SK-N-SH (cell line): ENCODE measurements at regions not wholly inside any gene's neighbourhood (a gene's known extent, or its start where the extent isn't known, plus 50 kb on each side); places are given as distances from the start of the nearest gene placed in this dataset.

Source experiments
- CTCF ChIA-PET: fragments of 300-600, 350-600 bp; formaldehyde crosslinking; extraction: SDS; loops from one replicate; lab custom pipeline; 2021; lab: Yijun Ruan, JAX
- POLR2A ChIA-PET: fragments of 350-600 bp; sonication (Branson Sonifier 250); formaldehyde crosslinking; extraction: SDS; loops from one replicate; lab custom pipeline; 2020; ENCODE audit warnings: antibody characterized with exemption, inconsistent platforms; lab: Yijun Ruan, JAX
- DNase-seq: peaks from one replicate; pipeline ENCODE4 v3.0.0; 2012
- H2AFZ ChIP-seq: fragments of 200-600 bp; sonication (generic); 2 replicates; pipeline ENCODE4 v1.8.1; 2016; ENCODE audit warnings: antibody characterized with exemption, mild to moderate bottlenecking, low read depth
- H3F3A ChIP-seq: fragments of 200-600 bp; sonication (generic); replicated peaks from 2 replicates; pipeline ENCODE3; 2016; ENCODE audit warnings: antibody characterized with exemption, mild to moderate bottlenecking; ENCODE audit not compliant: insufficient read depth
- H3K27ac ChIP-seq, 2 experiments: fragments of 200-500 bp in 1 of 2; fragments of 200-600 bp in 1 of 2; sonication (Bioruptor generic) in 1 of 2; sonication (generic), shearing (Covaris generic) in 1 of 2; 2 replicates each; pipeline versions ENCODE4 v1.5.1 to v1.6.1; 2014 to 2016; ENCODE audit warnings: low read depth in 2 of 2, inconsistent platforms in 1 of 2, low read length in 1 of 2, mild to moderate bottlenecking in 1 of 2, mixed read lengths in 1 of 2
- H3K27me3 ChIP-seq: fragments of 200-600 bp; sonication (generic), shearing (Covaris generic); 2 replicates; pipeline ENCODE4 v1.6.1; 2016; ENCODE audit warnings: mixed run types; ENCODE audit not compliant: insufficient read depth
- H3K36me3 ChIP-seq, 2 experiments: fragments of 200-500 bp in 1 of 2; fragments of 200-600 bp in 1 of 2; sonication (Bioruptor generic) in 1 of 2; sonication (generic) in 1 of 2; replicated peaks in 1 of 2; 2 replicates each; pipeline versions ENCODE3 to v1.5.1; 2014 to 2016; ENCODE audit warnings: low read length in 1 of 2, mild to moderate bottlenecking in 1 of 2; ENCODE audit not compliant: insufficient read depth in 2 of 2, control insufficient read depth in 1 of 2
- H3K4me1 ChIP-seq, 2 experiments: fragments of 200-500 bp in 1 of 2; fragments of 200-600 bp in 1 of 2; sonication (Bioruptor generic) in 1 of 2; sonication (generic), shearing (Covaris generic) in 1 of 2; 2 replicates each; pipeline versions ENCODE4 v1.5.1 to v1.6.1; 2014 to 2016; ENCODE audit warnings: low read depth in 1 of 2, low read length in 1 of 2, mixed run types in 1 of 2; ENCODE audit not compliant: insufficient read depth in 2 of 2, control insufficient read depth in 1 of 2
- H3K4me2 ChIP-seq: fragments of 200-600 bp; sonication (generic), shearing (Covaris generic); 2 replicates; pipeline ENCODE4 v1.6.1; 2017; ENCODE audit warnings: mixed run types
- H3K4me3 ChIP-seq, 2 experiments: fragments of 200-500 bp in 1 of 2; fragments of 200-600 bp in 1 of 2; sonication (Bioruptor generic) in 1 of 2; sonication (generic), shearing (Covaris generic) in 1 of 2; 2 replicates each; pipeline versions ENCODE4 v1.5.1 to v1.8.1; 2014 to 2016; ENCODE audit warnings: low read depth in 2 of 2, inconsistent platforms in 1 of 2, low read length in 1 of 2, mild to moderate bottlenecking in 1 of 2, mixed read lengths in 1 of 2, moderate library complexity in 1 of 2
- H3K79me2 ChIP-seq: fragments of 200-600 bp; sonication (generic); 2 replicates; pipeline ENCODE4 v1.8.1; 2017; ENCODE audit warnings: mild to moderate bottlenecking; ENCODE audit not compliant: insufficient read depth
- H3K9ac ChIP-seq: fragments of 200-600 bp; sonication (generic); 2 replicates; pipeline ENCODE4 v1.6.1; 2017; ENCODE audit warnings: mixed run types
- H3K9me2 ChIP-seq: fragments of 200-600 bp; sonication (generic); 2 replicates; pipeline ENCODE4 v1.6.1; 2017; ENCODE audit warnings: mixed run types
- H3K9me3 ChIP-seq: fragments of 200-600 bp; sonication (generic); 2 replicates; pipeline ENCODE4 v1.6.1; 2017; ENCODE audit warnings: mixed run types, mild to moderate bottlenecking, moderate library complexity
- H4K20me1 ChIP-seq: fragments of 200-600 bp; sonication (generic); 2 replicates; pipeline ENCODE4 v1.6.1; 2017; ENCODE audit warnings: mild to moderate bottlenecking, mixed run types; ENCODE audit not compliant: insufficient read depth
- CHD2 ChIP-seq: fragments of 150-350 bp; IDR thresholded peaks from 2 replicates; pipeline ENCODE4 v1.6.1; 2018; ENCODE audit warnings: low read length; ENCODE audit not compliant: partially characterized antibody
- ELF1 ChIP-seq: IDR thresholded peaks from 2 replicates; pipeline ENCODE4 v1.4.0; 2012
- EP300 ChIP-seq, 2 experiments: IDR thresholded peaks; 2 replicates each; pipeline versions ENCODE4 v1.4.0 to v1.6.1; 2012; ENCODE audit warnings: borderline replicate concordance in 1 of 2, low read depth in 1 of 2, low read length in 1 of 2
- GATA2 ChIP-seq: sonication (generic); formaldehyde crosslinking; IDR thresholded peaks from 2 replicates; pipeline ENCODE4 v1.5.0; 2020; ENCODE audit warnings: mild to moderate bottlenecking, missing genetic modification reagents
- JUND ChIP-seq: IDR thresholded peaks from 2 replicates; pipeline ENCODE4 v1.4.0; 2012
- MXI1 ChIP-seq: IDR thresholded peaks from 2 replicates; pipeline ENCODE4 v1.6.1; 2012; ENCODE audit warnings: mild to moderate bottlenecking, low read depth, low read length, improper control_type of control experiment
- NFIC ChIP-seq: IDR thresholded peaks from 2 replicates; pipeline ENCODE4 v1.4.0; 2012; ENCODE audit warnings: borderline replicate concordance
- NRF1 ChIP-seq: IDR thresholded peaks from 2 replicates; pipeline ENCODE4 v1.6.1; 2012; ENCODE audit warnings: low read depth, mild to moderate bottlenecking, low read length
- POLR2AphosphoS5 ChIP-seq: IDR thresholded peaks from 2 replicates; pipeline ENCODE4 v1.6.1; 2012; ENCODE audit warnings: low read depth, low read length
- RAD21 ChIP-seq: IDR thresholded peaks from 2 replicates; pipeline ENCODE4 v1.6.1; 2012; ENCODE audit warnings: mild to moderate bottlenecking, low read length
- RCOR1 ChIP-seq: fragments of 150-350 bp; IDR thresholded peaks from 2 replicates; pipeline ENCODE4 v1.6.1; 2017; ENCODE audit warnings: antibody characterized with exemption, low read length
- RFX5 ChIP-seq: IDR thresholded peaks from 2 replicates; pipeline ENCODE4 v1.6.1; 2012; ENCODE audit warnings: mild to moderate bottlenecking, improper control_type of control experiment, low read length
- SIN3A ChIP-seq: IDR thresholded peaks from 2 replicates; pipeline ENCODE4 v1.6.1; 2012; ENCODE audit warnings: low read depth, mild to moderate bottlenecking, low read length, moderate library complexity, borderline replicate concordance
- SMC3 ChIP-seq: IDR thresholded peaks from 2 replicates; pipeline ENCODE4 v1.6.1; 2012; ENCODE audit warnings: low read depth, low read length, improper control_type of control experiment
- TCF12 ChIP-seq: IDR thresholded peaks from 2 replicates; pipeline ENCODE4 v1.4.0; 2012
- USF1 ChIP-seq: IDR thresholded peaks from 2 replicates; pipeline ENCODE4 v1.4.0; 2012; ENCODE audit warnings: low read depth, borderline replicate concordance
- USF2 ChIP-seq: fragments of 150-350 bp; IDR thresholded peaks from 2 replicates; pipeline ENCODE4 v1.6.1; 2017; ENCODE audit warnings: antibody characterized with exemption, low read length, low read depth, borderline replicate concordance
- YY1 ChIP-seq: IDR thresholded peaks from 2 replicates; pipeline ENCODE4 v1.4.0; 2012; ENCODE audit warnings: low read depth, mild to moderate bottlenecking
- ZBTB33 ChIP-seq: IDR thresholded peaks from 2 replicates; pipeline ENCODE4 v1.4.0; 2012; ENCODE audit warnings: low read depth, borderline replicate concordance
- WGBS: methylation state at CpG from one replicate; pipeline ENCODE4 v1.1.6; 2017; ENCODE audit warnings: low lambda C conversion rate; 5-methylcytosine and 5-hydroxymethylcytosine counted together

GRCh38 chr2:89831641-89832498 lies 1140.4 kb downstream of the RPIA start:
- no peak for TF ChIP-seq YY1
- no peak for TF ChIP-seq RAD21
- no peak for TF ChIP-seq TCF12
- TF ChIP-seq ZBTB33: no peak
- TF ChIP-seq RCOR1: no peak
- TF ChIP-seq SIN3A: no peak
- no peak for TF ChIP-seq CHD2
- no peak for TF ChIP-seq POLR2AphosphoS5
- TF ChIP-seq RFX5: no peak
- no peak for TF ChIP-seq ELF1
- no peak for TF ChIP-seq USF2
- TF ChIP-seq GATA2 (CRISPR knock-in tag): no peak
- Histone ChIP-seq H3F3A (no peaks in the 10 kb centered on the region), H2AFZ (no peak overlapping the region), H3K9me2 (no peaks in the 10 kb centered on the region), H3K36me3 (no peaks in the 10 kb centered on the region), H3K9ac (no peak overlapping the region), H4K20me1 (no peaks in the 10 kb centered on the region), H3K27ac (no peak overlapping the region), H3K4me3 (no peak overlapping the region), H3K27me3 (no peaks in the 10 kb centered on the region), H3K9me3 (peaks cover 13% of the 10 kb centered on the region; the same call in 1 of the 2 replicates), H3K4me1 (no peaks in the 10 kb centered on the region), H3K79me2 (no peaks in the 10 kb centered on the region), H3K4me2 (no peak overlapping the region)
- ChIA-PET CTCF (no interaction called here), POLR2A (no interaction called here)
- 4% methylated on average over 17 of the region's 17 CpGs for WGBS
- no peak for DNase-seq

GRCh38 chr2:89833116-89833779 lies 1141.8 kb downstream of the RPIA start:
- Histone ChIP-seq H3K79me2 (no peaks in the 10 kb centered on the region), H3K4me1 (no peaks in the 10 kb centered on the region), H3K36me3 (no peaks in the 10 kb centered on the region), H3K9me2 (no peaks in the 10 kb centered on the region), H3K27ac (no peak overlapping the region), H3K4me2 (no peak overlapping the region), H3K9ac (no peak overlapping the region), H3K27me3 (no peaks in the 10 kb centered on the region), H4K20me1 (no peaks in the 10 kb centered on the region), H3K9me3 (peaks cover 13% of the 10 kb centered on the region; the same call in 1 of the 2 replicates), H2AFZ (no peak overlapping the region), H3F3A (no peaks in the 10 kb centered on the region), H3K4me3 (no peak overlapping the region)
- 2% methylated on average over 12 of the region's 12 CpGs for WGBS
- POLR2A ChIA-PET: no interaction called here
- DNase-seq: no peak
- CTCF ChIA-PET: no interaction called here
- TF ChIP-seq NFIC: no peak
- no peak for TF ChIP-seq USF1
- no peak for TF ChIP-seq SIN3A
- TF ChIP-seq RFX5: no peak
- TF ChIP-seq ZBTB33: no peak
- no peak for TF ChIP-seq SMC3
- no peak for TF ChIP-seq ELF1
- TF ChIP-seq JUND: no peak
- no peak for TF ChIP-seq RCOR1
- TF ChIP-seq EP300 (IDR thresholded peaks at IDR 0.05; ENCODE audit: borderline replicate concordance in 1 of 2, low read depth in 1 of 2, low read length in 1 of 2): no peak
- TF ChIP-seq MXI1: no peak
- TF ChIP-seq NRF1: no peak
